ENCODE measurements at regions not wholly inside any gene's neighbourhood (a gene's known extent, or its start where the extent isn't known, plus 50 kb on each side); places are given as distances from the start of the nearest gene placed in this dataset.

- H3K9me3 ChIP-seq: peaks cover 0 to 13% (median 0%) of the 10 kb centered on the region in 3 donors
- no peaks in the 10 kb centered on the region for H3K36me3 ChIP-seq
- no peak overlapping the region for H3K4me3 ChIP-seq
- ATAC-seq: no peak
- 72 to 79% methylated on average over 2 of the region's 2 CpGs for WGBS, 2 donors (ENCODE audit: low coverage in 1 of 2)
- no peaks in the 10 kb centered on the region for H3K27me3 ChIP-seq
- H3K4me1 ChIP-seq: no peaks in the 10 kb centered on the region
- no peak for TF ChIP-seq CTCF (IDR thresholded peaks at IDR 0.05)
- TF ChIP-seq POLR2AphosphoS5 (IDR thresholded peaks at IDR 0.05): no peak
- no peak for TF ChIP-seq POLR2A (IDR thresholded peaks at IDR 0.05)
- TF ChIP-seq EP300 (IDR thresholded peaks at IDR 0.05): no peak
- H3K27ac ChIP-seq: no peak overlapping the region
These were observed 236.9 kb upstream of the DPYD start for GRCh38 chr1:98157524-98158313.

- no peaks in the 10 kb centered on the region for H3K36me3 ChIP-seq
- no peaks in the 10 kb centered on the region for H3K27me3 ChIP-seq
- no peak overlapping the region for H3K4me3 ChIP-seq
- peaks cover 0 to 8% (median 0%) of the 10 kb centered on the region in 3 donors for H3K9me3 ChIP-seq
- TF ChIP-seq EP300 (IDR thresholded peaks at IDR 0.05): no peak
- no peak for TF ChIP-seq POLR2AphosphoS5 (IDR thresholded peaks at IDR 0.05)
- no peak for TF ChIP-seq POLR2A (IDR thresholded peaks at IDR 0.05)
- TF ChIP-seq CTCF (IDR thresholded peaks at IDR 0.05): no peak
- no peaks in the 10 kb centered on the region for H3K4me1 ChIP-seq
- ATAC-seq: no peak
- no peak overlapping the region for H3K27ac ChIP-seq
These were observed 226.4 kb upstream of the DPYD start for GRCh38 chr1:98147280-98147679.

GRCh38 chr1:98145655-98146054 lies 224.8 kb upstream of the DPYD start:
- ATAC-seq: no peak
- Histone ChIP-seq H3K36me3 (no peaks in the 10 kb centered on the region), H3K4me3 (no peak overlapping the region), H3K9me3 (no peaks in the 10 kb centered on the region), H3K4me1 (no peaks in the 10 kb centered on the region), H3K27ac (no peak overlapping the region), H3K27me3 (no peaks in the 10 kb centered on the region)
- WGBS, 2 donors (ENCODE audit: low coverage in 1 of 2): 44 to 84% methylated on average over 2 of the region's 2 CpGs
- TF ChIP-seq POLR2A (IDR thresholded peaks at IDR 0.05) (no peak), POLR2AphosphoS5 (IDR thresholded peaks at IDR 0.05) (no peak), CTCF (IDR thresholded peaks at IDR 0.05) (no peak), EP300 (IDR thresholded peaks at IDR 0.05) (no peak)

GRCh38 chr1:98143403-98143802 lies 222.6 kb upstream of the DPYD start:
- WGBS, 2 donors (ENCODE audit: low coverage in 1 of 2): 59 to 68% methylated on average over 2 of the region's 2 CpGs
- no peak overlapping the region for H3K27ac ChIP-seq
- TF ChIP-seq POLR2AphosphoS5 (IDR thresholded peaks at IDR 0.05) (no peak), POLR2A (IDR thresholded peaks at IDR 0.05) (no peak), CTCF (IDR thresholded peaks at IDR 0.05) (no peak)
- H3K36me3 ChIP-seq: no peaks in the 10 kb centered on the region
- H3K9me3 ChIP-seq: no peaks in the 10 kb centered on the region
- no peak for ATAC-seq
- no peaks in the 10 kb centered on the region for H3K27me3 ChIP-seq
- H3K4me3 ChIP-seq: no peak overlapping the region
- H3K4me1 ChIP-seq: no peaks in the 10 kb centered on the region

- H3K9me3 ChIP-seq: no peaks in the 10 kb centered on the region
- no peak for ATAC-seq
- H3K27me3 ChIP-seq: no peaks in the 10 kb centered on the region
- 43 to 53% methylated on average over 2 to 4 of the region's 4 CpGs for WGBS, 2 donors (ENCODE audit: low coverage in 1 of 2)
- H3K27ac ChIP-seq: no peak overlapping the region
- H3K4me1 ChIP-seq: no peaks in the 10 kb centered on the region
- no peak overlapping the region for H3K4me3 ChIP-seq
- TF ChIP-seq POLR2A (IDR thresholded peaks at IDR 0.05): no peak
- TF ChIP-seq EP300 (IDR thresholded peaks at IDR 0.05): no peak
- no peak for TF ChIP-seq POLR2AphosphoS5 (IDR thresholded peaks at IDR 0.05)
- no peak for TF ChIP-seq CTCF (IDR thresholded peaks at IDR 0.05)
- no peaks in the 10 kb centered on the region for H3K36me3 ChIP-seq
These were observed 212.3 kb upstream of the DPYD start for GRCh38 chr1:98133131-98133530.
